Osteoblast (primary cell): ENCODE measurements at regions not wholly inside any gene's neighbourhood (a gene's known extent, or its start where the extent isn't known, plus 50 kb on each side); places are given as distances from the start of the nearest gene placed in this dataset.

Experiments used
- DNase-seq: peaks from one replicate; pipeline ENCODE4 v3.0.0; 2011; ENCODE audit warnings: low spot score, mixed read lengths; ENCODE audit not compliant: insufficient read length; ENCODE audit errors: missing footprints
- H2AFZ ChIP-seq: 2 replicates; pipeline ENCODE4 v1.6.0; 2011; ENCODE audit warnings: mild to moderate bottlenecking, low read length
- H3K27ac ChIP-seq: 2 replicates; pipeline ENCODE4 v1.5.1; 2011; ENCODE audit warnings: mild to moderate bottlenecking, low read depth, low read length, moderate library complexity
- H3K27me3 ChIP-seq: 2 replicates; pipeline ENCODE4 v1.6.0; 2012; ENCODE audit warnings: mild to moderate bottlenecking, control low read depth, inconsistent platforms, low read length, moderate library complexity; ENCODE audit not compliant: insufficient read depth
- H3K36me3 ChIP-seq: 2 replicates; pipeline ENCODE4 v1.5.1; 2011; ENCODE audit warnings: mild to moderate bottlenecking, low read length, control low read depth, moderate library complexity; ENCODE audit not compliant: insufficient read depth
- H3K4me1 ChIP-seq: 2 replicates; pipeline ENCODE4 v1.5.1; 2011; ENCODE audit warnings: mild to moderate bottlenecking, low read length, control low read depth, moderate library complexity; ENCODE audit not compliant: insufficient read depth
- H3K4me2 ChIP-seq: 2 replicates; pipeline ENCODE4 v1.6.0; 2011; ENCODE audit warnings: mild to moderate bottlenecking, low read length; ENCODE audit not compliant: insufficient read depth
- H3K4me3 ChIP-seq: fragments of 200-600 bp; sonication (generic); 3 replicates; pipeline ENCODE4 v1.5.1; 2012; ENCODE audit warnings: mild to moderate bottlenecking, low read length, inconsistent platforms; ENCODE audit not compliant: insufficient read depth
- H3K79me2 ChIP-seq: 2 replicates; pipeline ENCODE4 v1.6.0; 2012; ENCODE audit warnings: mild to moderate bottlenecking, low read length, control low read depth, inconsistent platforms; ENCODE audit not compliant: insufficient read depth
- H3K9me3 ChIP-seq: 2 replicates; pipeline ENCODE4 v1.5.1; 2011; ENCODE audit warnings: low read depth, low read length, control low read depth
- H4K20me1 ChIP-seq: 2 replicates; pipeline ENCODE4 v1.6.0; 2012; ENCODE audit warnings: mild to moderate bottlenecking, low read length, control low read depth; ENCODE audit not compliant: insufficient read depth
- CTCF ChIP-seq: IDR thresholded peaks from 2 replicates; pipeline ENCODE4 v1.5.1; 2011; ENCODE audit warnings: mild to moderate bottlenecking, low read depth, low read length, moderate library complexity; ENCODE audit errors: extremely low read depth

- Histone ChIP-seq H3K27ac (peak overlapping the region; percentile 37), H2AFZ (no peak overlapping the region)
- TF ChIP-seq CTCF = no peak
Measured at GRCh38 chr15:96181217-96181616, 149.3 kb upstream of the NR2F2 start.

GRCh38 chr15:96181873-96182301, 148.6 kb upstream of the NR2F2 start:
- H3K4me3 ChIP-seq = no peak overlapping the region
- peak overlapping the region; percentile 22 for H3K4me2 ChIP-seq
- TF ChIP-seq CTCF = no peak

More at GRCh38 chr15:96181217-96181616, 149.3 kb upstream of the NR2F2 start:
- H3K9me3 ChIP-seq = no peaks in the 10 kb centered on the region
- no peaks in the 10 kb centered on the region for H4K20me1 ChIP-seq
- H3K79me2 ChIP-seq = no peaks in the 10 kb centered on the region
- H3K4me2 ChIP-seq = no peak overlapping the region
- no peak overlapping the region for H3K4me3 ChIP-seq
- no peaks in the 10 kb centered on the region for H3K36me3 ChIP-seq
- H3K4me1 ChIP-seq = peaks cover 6% of the 10 kb centered on the region
- DNase-seq = peak; percentile 26
- no peaks in the 10 kb centered on the region for H3K27me3 ChIP-seq

GRCh38 chr15:96182736-96183513, 147.6 kb upstream of the NR2F2 start:
- no peak overlapping the region for H3K27ac ChIP-seq
- no peaks in the 10 kb centered on the region for H3K9me3 ChIP-seq
- H3K4me2 ChIP-seq = no peak overlapping the region
- peak; percentile 13 for DNase-seq
- TF ChIP-seq CTCF = no peak
- H3K4me3 ChIP-seq = no peak overlapping the region
- H3K4me1 ChIP-seq = peaks cover 6% of the 10 kb centered on the region
- no peaks in the 10 kb centered on the region for H3K79me2 ChIP-seq
- no peaks in the 10 kb centered on the region for H3K36me3 ChIP-seq
- H3K27me3 ChIP-seq = no peaks in the 10 kb centered on the region
- H4K20me1 ChIP-seq = no peaks in the 10 kb centered on the region
- H2AFZ ChIP-seq = no peak overlapping the region

More at GRCh38 chr15:96181873-96182301, 148.6 kb upstream of the NR2F2 start:
- Histone ChIP-seq H3K27ac (peak overlapping the region; percentile 37), H3K4me1 (peaks cover 6% of the 10 kb centered on the region), H2AFZ (peak overlapping the region; percentile 25), H4K20me1 (no peaks in the 10 kb centered on the region), H3K79me2 (no peaks in the 10 kb centered on the region), H3K27me3 (no peaks in the 10 kb centered on the region), H3K9me3 (no peaks in the 10 kb centered on the region), H3K36me3 (no peaks in the 10 kb centered on the region)
- DNase-seq = peak; percentile 84

GRCh38 chr15:96183514-96183850, 147.0 kb upstream of the NR2F2 start:
- Histone ChIP-seq H3K36me3 (no peaks in the 10 kb centered on the region), H3K27me3 (no peaks in the 10 kb centered on the region), H3K79me2 (no peaks in the 10 kb centered on the region), H3K4me1 (peaks cover 6% of the 10 kb centered on the region), H3K27ac (no peak overlapping the region), H4K20me1 (no peaks in the 10 kb centered on the region), H2AFZ (no peak overlapping the region), H3K9me3 (no peaks in the 10 kb centered on the region), H3K4me3 (no peak overlapping the region), H3K4me2 (no peak overlapping the region)
- no peak for DNase-seq
- no peak for TF ChIP-seq CTCF
